ENCODE measurements at regions not wholly inside any gene's neighbourhood (a gene's known extent, or its start where the extent isn't known, plus 50 kb on each side); places are given as distances from the start of the nearest gene placed in this dataset.

- DNase-seq (ENCODE audit: low read depth): no peak
Observed at GRCh38 chr2:550860-551567, 126.2 kb downstream of the TMEM18 start.

GRCh38 chr2:545711-546650, 131.2 kb downstream of the TMEM18 start:
- no peak for DNase-seq (ENCODE audit: low read depth)

GRCh38 chr2:545228-545627, 132.0 kb downstream of the TMEM18 start:
- no peak for DNase-seq (ENCODE audit: low read depth)

GRCh38 chr2:538646-539045, 138.6 kb downstream of the TMEM18 start:
- no peak for DNase-seq (ENCODE audit: low read depth)

GRCh38 chr2:535222-535621, 142.0 kb downstream of the TMEM18 start:
- DNase-seq (ENCODE audit: low read depth): no peak

- no peak for DNase-seq (ENCODE audit: low read depth)
Observed at GRCh38 chr2:529852-530251, 147.4 kb downstream of the TMEM18 start.

GRCh38 chr2:529424-529823, 147.8 kb downstream of the TMEM18 start:
- no peak for DNase-seq (ENCODE audit: low read depth)

- no peak for DNase-seq (ENCODE audit: low read depth)
Observed at GRCh38 chr2:527581-527980, 149.6 kb downstream of the TMEM18 start.

GRCh38 chr2:526918-527317, 150.3 kb downstream of the TMEM18 start:
- DNase-seq (ENCODE audit: low read depth): no peak

GRCh38 chr2:525611-526010, 151.6 kb downstream of the TMEM18 start:
- DNase-seq (ENCODE audit: low read depth): no peak

GRCh38 chr2:525021-525420, 152.2 kb downstream of the TMEM18 start:
- no peak for DNase-seq (ENCODE audit: low read depth)

GRCh38 chr2:524442-524841, 152.8 kb downstream of the TMEM18 start:
- no peak for DNase-seq (ENCODE audit: low read depth)

- DNase-seq (ENCODE audit: low read depth): no peak
Observed at GRCh38 chr2:523698-524270, 153.4 kb downstream of the TMEM18 start.

GRCh38 chr2:522776-523175, 154.4 kb downstream of the TMEM18 start:
- no peak for DNase-seq (ENCODE audit: low read depth)

GRCh38 chr2:521853-522530, 155.2 kb downstream of the TMEM18 start:
- DNase-seq (ENCODE audit: low read depth): no peak

- no peak for DNase-seq (ENCODE audit: low read depth)
Observed at GRCh38 chr2:520663-521340, 156.4 kb downstream of the TMEM18 start.

GRCh38 chr2:516944-517343, 160.3 kb downstream of the TMEM18 start:
- DNase-seq (ENCODE audit: low read depth): no peak

- no peak for DNase-seq (ENCODE audit: low read depth)
Observed at GRCh38 chr2:516131-516530, 161.1 kb downstream of the TMEM18 start.

GRCh38 chr2:515441-516127, 161.6 kb downstream of the TMEM18 start:
- DNase-seq (ENCODE audit: low read depth): no peak

GRCh38 chr2:513981-514706, 163.1 kb downstream of the TMEM18 start:
- no peak for DNase-seq (ENCODE audit: low read depth)

- DNase-seq (ENCODE audit: low read depth): no peak
Observed at GRCh38 chr2:510839-511238, 166.4 kb downstream of the TMEM18 start.
